ENCODE measurements at regions not wholly inside any gene's neighbourhood (a gene's known extent, or its start where the extent isn't known, plus 50 kb on each side); places are given as distances from the start of the nearest gene placed in this dataset.

- Histone ChIP-seq H3K79me2 (ENCODE audit: low read length) (no peaks in the 10 kb centered on the region), H3K9me3 (ENCODE audit: insufficient read depth, low read length) (no peaks in the 10 kb centered on the region), H3K4me3 (ENCODE audit: low read length) (no peak overlapping the region), H3K4me2 (ENCODE audit: low read length) (no peak overlapping the region), H4K20me1 (ENCODE audit: insufficient read depth, low read length) (no peaks in the 10 kb centered on the region), H3K4me1 (ENCODE audit: low read length) (no peaks in the 10 kb centered on the region), H3K27ac (ENCODE audit: low read length) (no peak overlapping the region), H3K9ac (ENCODE audit: low read length) (no peak overlapping the region), H3K27me3 (ENCODE audit: low read depth, low read length) (no peaks in the 10 kb centered on the region), H2AFZ (ENCODE audit: low read depth, low read length) (no peak overlapping the region), H3K36me3 (replicated peaks; ENCODE audit: low read depth, low read length) (no peaks in the 10 kb centered on the region)
- no peak for TF ChIP-seq CTCF (IDR thresholded peaks at IDR 0.05; ENCODE audit: low read depth, low read length)
- no peak for TF ChIP-seq EZH2phosphoT487 (IDR thresholded peaks at IDR 0.05; ENCODE audit: low read depth)
Measured at GRCh38 chr1:57800376-57800775, 376.5 kb upstream of the DAB1 start.

GRCh38 chr1:57799490-57800115 is 375.7 kb upstream of the DAB1 start:
- no peaks in the 10 kb centered on the region for H3K4me1 ChIP-seq (ENCODE audit: low read length)
- H3K27me3 ChIP-seq (ENCODE audit: low read depth, low read length): no peaks in the 10 kb centered on the region
- H3K27ac ChIP-seq (ENCODE audit: low read length): no peak overlapping the region

GRCh38 chr1:57798543-57798942 is 374.7 kb upstream of the DAB1 start:
- no peak overlapping the region for H3K9ac ChIP-seq (ENCODE audit: low read length)
- no peaks in the 10 kb centered on the region for H3K79me2 ChIP-seq (ENCODE audit: low read length)
- no peak overlapping the region for H3K4me2 ChIP-seq (ENCODE audit: low read length)
- no peaks in the 10 kb centered on the region for H3K27me3 ChIP-seq (ENCODE audit: low read depth, low read length)
- H3K4me1 ChIP-seq (ENCODE audit: low read length): no peaks in the 10 kb centered on the region
- H2AFZ ChIP-seq (ENCODE audit: low read depth, low read length): no peak overlapping the region
- no peak overlapping the region for H3K27ac ChIP-seq (ENCODE audit: low read length)
- H4K20me1 ChIP-seq (ENCODE audit: insufficient read depth, low read length): no peaks in the 10 kb centered on the region
- no peaks in the 10 kb centered on the region for H3K36me3 ChIP-seq (replicated peaks; ENCODE audit: low read depth, low read length)
- no peaks in the 10 kb centered on the region for H3K9me3 ChIP-seq (ENCODE audit: insufficient read depth, low read length)
- no peak for TF ChIP-seq CTCF (IDR thresholded peaks at IDR 0.05; ENCODE audit: low read depth, low read length)
- no peak for TF ChIP-seq EZH2phosphoT487 (IDR thresholded peaks at IDR 0.05; ENCODE audit: low read depth)
- no peak overlapping the region for H3K4me3 ChIP-seq (ENCODE audit: low read length)

More at GRCh38 chr1:57799490-57800115, 375.7 kb upstream of the DAB1 start:
- Histone ChIP-seq H2AFZ (ENCODE audit: low read depth, low read length) (no peak overlapping the region), H3K9me3 (ENCODE audit: insufficient read depth, low read length) (no peaks in the 10 kb centered on the region), H3K4me3 (ENCODE audit: low read length) (no peak overlapping the region), H4K20me1 (ENCODE audit: insufficient read depth, low read length) (no peaks in the 10 kb centered on the region), H3K9ac (ENCODE audit: low read length) (no peak overlapping the region), H3K36me3 (replicated peaks; ENCODE audit: low read depth, low read length) (no peaks in the 10 kb centered on the region), H3K4me2 (ENCODE audit: low read length) (no peak overlapping the region), H3K79me2 (ENCODE audit: low read length) (no peaks in the 10 kb centered on the region)
- no peak for TF ChIP-seq CTCF (IDR thresholded peaks at IDR 0.05; ENCODE audit: low read depth, low read length)
- TF ChIP-seq EZH2phosphoT487 (IDR thresholded peaks at IDR 0.05; ENCODE audit: low read depth): no peak

GRCh38 chr1:57797084-57797483 is 373.2 kb upstream of the DAB1 start:
- no peak overlapping the region for H3K4me2 ChIP-seq (ENCODE audit: low read length)
- no peaks in the 10 kb centered on the region for H4K20me1 ChIP-seq (ENCODE audit: insufficient read depth, low read length)
- H3K27ac ChIP-seq (ENCODE audit: low read length): no peak overlapping the region
- no peaks in the 10 kb centered on the region for H3K9me3 ChIP-seq (ENCODE audit: insufficient read depth, low read length)
- H3K4me1 ChIP-seq (ENCODE audit: low read length): no peaks in the 10 kb centered on the region
- no peaks in the 10 kb centered on the region for H3K27me3 ChIP-seq (ENCODE audit: low read depth, low read length)
- H3K4me3 ChIP-seq (ENCODE audit: low read length): no peak overlapping the region
- H3K9ac ChIP-seq (ENCODE audit: low read length): no peak overlapping the region
- no peaks in the 10 kb centered on the region for H3K36me3 ChIP-seq (replicated peaks; ENCODE audit: low read depth, low read length)
- H2AFZ ChIP-seq (ENCODE audit: low read depth, low read length): no peak overlapping the region
- no peaks in the 10 kb centered on the region for H3K79me2 ChIP-seq (ENCODE audit: low read length)
- TF ChIP-seq EZH2phosphoT487 (IDR thresholded peaks at IDR 0.05; ENCODE audit: low read depth): no peak
- TF ChIP-seq CTCF (IDR thresholded peaks at IDR 0.05; ENCODE audit: low read depth, low read length): no peak
